DOHH2 (cell line): ENCODE measurements at regions not wholly inside any gene's neighbourhood (a gene's known extent, or its start where the extent isn't known, plus 50 kb on each side); places are given as distances from the start of the nearest gene placed in this dataset.

Source experiments
- H3F3A ChIP-seq: fragments of 200-600 bp; sonication (generic), shearing (Covaris generic); 2 replicates; pipeline ENCODE4 v1.6.0; 2016; ENCODE audit warnings: antibody characterized with exemption, mild to moderate bottlenecking; ENCODE audit not compliant: control insufficient read depth, insufficient read depth
- H3K27ac ChIP-seq: fragments of 200-600 bp; sonication (generic); 2 replicates; pipeline ENCODE4 v1.5.1; 2014; ENCODE audit warnings: low read depth, mild to moderate bottlenecking, low read length, moderate library complexity
- H3K27me3 ChIP-seq: fragments of 200-600 bp; sonication (generic); 2 replicates; pipeline ENCODE4 v1.6.1; 2014; ENCODE audit warnings: mild to moderate bottlenecking, low read length, mixed read lengths; ENCODE audit not compliant: control insufficient read depth
- H3K36me3 ChIP-seq: fragments of 200-600 bp; sonication (generic); 2 replicates; pipeline ENCODE4 v1.6.1; 2014; ENCODE audit warnings: mild to moderate bottlenecking, low read length, moderate library complexity, mixed read lengths; ENCODE audit not compliant: control insufficient read depth
- H3K4me1 ChIP-seq: fragments of 200-600 bp; sonication (generic); 2 replicates; pipeline ENCODE4 v1.6.1; 2014; ENCODE audit warnings: mild to moderate bottlenecking, low read length, mixed read lengths; ENCODE audit not compliant: control insufficient read depth
- H3K4me2 ChIP-seq: fragments of 200-600 bp; sonication (generic); 2 replicates; pipeline ENCODE4 v1.6.0; 2014; ENCODE audit warnings: mild to moderate bottlenecking, low read length, moderate library complexity
- H3K4me3 ChIP-seq: fragments of 200-600 bp; sonication (generic); 2 replicates; pipeline ENCODE4 v1.5.1; 2014; ENCODE audit warnings: mild to moderate bottlenecking, low read length, mixed read lengths
- H3K79me2 ChIP-seq: fragments of 200-600 bp; sonication (generic); 2 replicates; pipeline ENCODE4 v1.6.1; 2014; ENCODE audit warnings: mild to moderate bottlenecking, low read length, mixed read lengths; ENCODE audit not compliant: control insufficient read depth
- H3K9me2 ChIP-seq: fragments of 200-600 bp; sonication (generic); replicated peaks from 2 replicates; pipeline ENCODE4 v1.6.1; 2014; ENCODE audit warnings: mild to moderate bottlenecking, low read length, mixed read lengths; ENCODE audit not compliant: control insufficient read depth
- H3K9me3 ChIP-seq: fragments of 200-600 bp; sonication (generic); 2 replicates; pipeline ENCODE4 v1.6.1; 2014; ENCODE audit warnings: antibody characterized with exemption, low read length, mixed read lengths; ENCODE audit not compliant: control insufficient read depth, insufficient read depth
- H4K20me1 ChIP-seq: fragments of 200-600 bp; sonication (generic); 2 replicates; pipeline ENCODE4 v1.6.0; 2014; ENCODE audit warnings: low read depth, mild to moderate bottlenecking, antibody characterized with exemption, low read length, moderate library complexity; ENCODE audit not compliant: control insufficient read depth, insufficient read depth
- EZH2phosphoT487 ChIP-seq: fragments of 200-600 bp; sonication (generic); IDR thresholded peaks from 2 replicates; pipeline ENCODE4 v1.6.1; 2017; ENCODE audit warnings: borderline replicate concordance, mild to moderate bottlenecking, antibody characterized with exemption, low read length, moderate library complexity, mixed read lengths
- TF ChIP-seq, protein P1 (sequence below): fragments of 200-600 bp; sonication (generic); IDR thresholded peaks from one replicate; pipeline ENCODE4 v1.5.1; 2014; ENCODE audit warnings: antibody characterized with exemption, mild to moderate bottlenecking, low read depth, low read length; ENCODE audit not compliant: poor library complexity, severe bottlenecking

DNA sequence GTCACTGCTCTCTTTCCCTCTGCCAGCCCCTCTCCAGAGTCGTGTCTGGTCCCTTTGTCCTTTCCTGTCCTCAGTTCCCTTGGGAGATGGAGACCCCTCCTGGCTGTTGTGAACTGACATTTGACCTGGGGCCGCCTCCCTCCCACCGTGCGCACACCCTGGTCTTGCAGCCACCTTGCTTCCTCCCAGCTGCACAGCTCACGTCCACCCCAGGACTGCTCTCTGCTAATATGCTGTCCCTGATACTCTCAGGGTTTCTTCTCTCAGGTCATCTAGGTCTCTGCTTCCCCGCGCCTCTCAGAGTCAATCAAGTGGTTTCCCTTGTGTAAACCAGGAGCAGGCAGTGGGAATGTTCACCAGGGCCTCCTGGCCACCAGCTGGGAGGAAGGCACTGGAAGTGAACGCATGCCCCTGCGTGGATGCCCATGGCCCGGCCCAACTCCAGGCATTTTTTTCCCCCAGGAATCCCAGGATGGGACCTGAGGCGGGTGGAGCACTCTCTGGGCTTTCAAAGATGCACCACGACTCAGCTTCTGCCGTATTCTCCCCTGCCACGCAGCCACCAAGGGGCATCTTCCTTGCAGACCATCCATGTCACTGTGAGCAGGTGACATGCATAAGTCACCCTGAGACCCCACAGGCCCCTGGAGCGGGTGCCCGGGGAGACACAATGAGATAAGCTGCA is 142.4 kb downstream of the OLFM1 start:
- no peak for TF ChIP-seq EZH2phosphoT487
- TF ChIP-seq, protein P1, sequence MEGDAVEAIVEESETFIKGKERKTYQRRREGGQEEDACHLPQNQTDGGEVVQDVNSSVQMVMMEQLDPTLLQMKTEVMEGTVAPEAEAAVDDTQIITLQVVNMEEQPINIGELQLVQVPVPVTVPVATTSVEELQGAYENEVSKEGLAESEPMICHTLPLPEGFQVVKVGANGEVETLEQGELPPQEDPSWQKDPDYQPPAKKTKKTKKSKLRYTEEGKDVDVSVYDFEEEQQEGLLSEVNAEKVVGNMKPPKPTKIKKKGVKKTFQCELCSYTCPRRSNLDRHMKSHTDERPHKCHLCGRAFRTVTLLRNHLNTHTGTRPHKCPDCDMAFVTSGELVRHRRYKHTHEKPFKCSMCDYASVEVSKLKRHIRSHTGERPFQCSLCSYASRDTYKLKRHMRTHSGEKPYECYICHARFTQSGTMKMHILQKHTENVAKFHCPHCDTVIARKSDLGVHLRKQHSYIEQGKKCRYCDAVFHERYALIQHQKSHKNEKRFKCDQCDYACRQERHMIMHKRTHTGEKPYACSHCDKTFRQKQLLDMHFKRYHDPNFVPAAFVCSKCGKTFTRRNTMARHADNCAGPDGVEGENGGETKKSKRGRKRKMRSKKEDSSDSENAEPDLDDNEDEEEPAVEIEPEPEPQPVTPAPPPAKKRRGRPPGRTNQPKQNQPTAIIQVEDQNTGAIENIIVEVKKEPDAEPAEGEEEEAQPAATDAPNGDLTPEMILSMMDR, result no peak
- Histone ChIP-seq H3K4me3 (no peak overlapping the region), H3K9me3 (peaks cover 16% of the 10 kb centered on the region), H3K79me2 (no peaks in the 10 kb centered on the region), H3K36me3 (no peaks in the 10 kb centered on the region), H3K27me3 (no peaks in the 10 kb centered on the region), H3F3A (no peaks in the 10 kb centered on the region; the same call in 1 of the 2 replicates), H3K27ac (no peak overlapping the region), H3K4me2 (no peak overlapping the region), H3K4me1 (no peaks in the 10 kb centered on the region), H3K9me2 (no peaks in the 10 kb centered on the region), H4K20me1 (no peaks in the 10 kb centered on the region)

DNA sequence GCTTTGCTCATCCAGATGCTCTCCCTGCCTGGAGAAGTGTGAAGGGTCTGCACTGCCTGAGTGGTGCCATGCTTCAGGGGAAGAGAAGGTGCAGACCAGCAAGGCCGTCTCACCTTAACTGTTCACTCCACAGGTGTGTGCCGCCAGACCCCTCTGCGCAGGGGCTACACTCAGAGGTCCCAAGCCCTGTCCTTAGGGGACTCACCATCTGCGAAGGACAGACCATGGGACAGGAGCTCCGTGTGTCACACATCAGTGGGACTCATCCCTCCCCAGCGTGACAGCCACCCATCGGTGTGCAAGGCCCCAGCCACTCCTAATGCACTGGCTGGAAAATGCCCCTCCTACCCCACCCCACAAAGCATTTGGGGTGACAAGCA is 142.9 kb downstream of the OLFM1 start:
- Histone ChIP-seq H3K4me2 (no peak overlapping the region), H3K27me3 (no peaks in the 10 kb centered on the region), H3K9me2 (no peaks in the 10 kb centered on the region), H3K9me3 (peaks cover 13% of the 10 kb centered on the region), H3K27ac (no peak overlapping the region), H4K20me1 (no peaks in the 10 kb centered on the region), H3K36me3 (no peaks in the 10 kb centered on the region), H3K4me3 (no peak overlapping the region), H3F3A (no peaks in the 10 kb centered on the region; the same call in 1 of the 2 replicates), H3K79me2 (no peaks in the 10 kb centered on the region), H3K4me1 (no peaks in the 10 kb centered on the region)
- TF ChIP-seq EZH2phosphoT487, result no peak
- TF ChIP-seq, protein P1, result no peak

DNA sequence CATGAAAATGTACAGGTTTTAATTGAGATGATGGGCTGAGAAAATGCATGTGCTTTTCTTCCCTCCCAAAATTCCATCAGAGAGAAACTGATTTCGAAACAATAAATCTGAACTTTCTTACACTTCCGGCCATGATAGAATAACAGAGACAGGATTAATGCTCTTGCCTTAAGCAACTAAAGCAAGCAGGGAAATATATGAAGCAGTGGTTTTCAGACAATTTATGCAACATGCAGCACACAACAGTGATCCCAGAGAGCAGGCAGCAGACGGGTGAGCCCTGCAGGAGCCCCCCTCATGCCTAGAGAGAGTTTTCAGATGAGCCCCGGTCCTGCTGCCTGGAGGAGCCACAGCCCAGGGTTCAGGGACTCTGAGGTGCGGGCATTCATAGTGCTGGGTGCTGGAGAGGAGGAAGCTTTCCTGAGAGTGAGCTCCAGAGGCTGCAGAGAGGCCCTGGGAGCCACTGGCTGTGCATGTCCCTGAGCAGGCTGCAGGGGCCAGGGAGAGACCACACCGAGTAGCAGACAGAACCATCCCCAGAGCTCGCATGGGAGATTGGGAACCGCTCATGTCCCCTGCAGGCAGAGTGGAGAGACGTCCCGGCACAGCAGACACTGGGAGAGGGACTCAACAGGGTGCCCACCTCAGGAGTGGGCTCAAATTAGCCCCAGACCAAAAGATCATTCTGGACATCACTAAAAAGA is 143.5 kb downstream of the OLFM1 start:
- Histone ChIP-seq H3K4me3 (no peak overlapping the region), H3K36me3 (no peaks in the 10 kb centered on the region), H4K20me1 (no peaks in the 10 kb centered on the region), H3K4me2 (no peak overlapping the region), H3K4me1 (no peaks in the 10 kb centered on the region), H3K27ac (no peak overlapping the region), H3K9me2 (no peaks in the 10 kb centered on the region), H3K79me2 (no peaks in the 10 kb centered on the region), H3F3A (no peaks in the 10 kb centered on the region; the same call in 1 of the 2 replicates), H3K9me3 (peaks cover 7% of the 10 kb centered on the region), H3K27me3 (no peaks in the 10 kb centered on the region)
- TF ChIP-seq, protein P1, result no peak
- no peak for TF ChIP-seq EZH2phosphoT487
